Cerebellar nuclear complex (tissue), 1 donor: ENCODE measurements at regions not wholly inside any gene's neighbourhood (a gene's known extent, or its start where the extent isn't known, plus 50 kb on each side); places are given as distances from the start of the nearest gene placed in this dataset.
"Not testable (repeated sequence)": the region's sequence is repeated elsewhere in the genome, so short reads cannot be mapped to it uniquely, and the experiment has no call there.

Experiments used
- DNase-seq, 2 experiments: peaks; one replicate each; lab custom pipeline; 2025; lab: John Stamatoyannopoulos, UW

DNA sequence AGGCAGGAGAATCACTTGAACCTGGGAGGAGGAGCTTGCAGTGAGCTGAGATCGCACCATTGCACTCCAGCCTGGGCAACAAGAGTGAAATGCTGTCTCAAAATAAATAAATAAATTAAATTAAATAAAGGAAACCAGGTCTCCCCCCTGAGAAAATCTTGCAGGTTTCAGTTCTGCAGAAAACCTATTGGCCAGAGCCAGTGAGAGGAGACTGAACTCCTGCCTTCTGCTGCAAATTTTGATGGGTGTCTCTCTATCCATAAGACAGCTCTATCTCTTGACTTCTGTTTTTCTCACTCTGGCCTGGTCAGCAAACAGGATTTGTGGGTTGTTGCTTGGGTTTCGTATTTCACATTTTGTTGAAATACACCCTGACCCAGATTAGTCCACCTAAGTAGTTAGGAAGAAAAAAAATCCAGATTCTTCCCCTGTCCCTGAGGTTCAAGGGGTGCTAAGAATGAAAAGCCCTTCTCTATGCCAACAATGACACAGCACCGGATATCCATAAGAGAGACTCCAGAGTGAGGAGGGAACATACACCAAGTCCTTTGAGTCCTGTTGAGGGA lies 86.7 kb upstream of the MAP4K4 start:
- DNase-seq = no peak

DNA sequence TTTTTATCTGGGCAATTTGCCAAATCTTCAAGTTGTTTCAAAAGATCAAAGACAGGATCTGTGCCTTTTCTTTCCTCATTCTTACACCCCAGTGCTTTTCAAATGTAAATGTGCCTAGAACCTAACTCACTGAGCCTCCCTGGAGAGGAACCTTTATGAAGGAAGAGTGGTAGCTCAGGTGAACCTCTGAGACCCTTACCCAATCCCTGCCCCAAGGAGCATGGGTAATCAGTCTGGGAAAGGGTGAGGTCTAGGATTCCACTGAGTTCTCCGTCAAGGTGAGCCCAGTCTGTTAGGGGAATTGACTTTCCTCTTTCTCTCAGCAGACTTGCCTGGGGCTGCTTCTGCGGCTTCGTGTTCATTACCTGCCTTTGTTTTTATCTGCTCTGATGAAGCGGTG lies 88.1 kb upstream of the MAP4K4 start:
- DNase-seq = no peak

DNA sequence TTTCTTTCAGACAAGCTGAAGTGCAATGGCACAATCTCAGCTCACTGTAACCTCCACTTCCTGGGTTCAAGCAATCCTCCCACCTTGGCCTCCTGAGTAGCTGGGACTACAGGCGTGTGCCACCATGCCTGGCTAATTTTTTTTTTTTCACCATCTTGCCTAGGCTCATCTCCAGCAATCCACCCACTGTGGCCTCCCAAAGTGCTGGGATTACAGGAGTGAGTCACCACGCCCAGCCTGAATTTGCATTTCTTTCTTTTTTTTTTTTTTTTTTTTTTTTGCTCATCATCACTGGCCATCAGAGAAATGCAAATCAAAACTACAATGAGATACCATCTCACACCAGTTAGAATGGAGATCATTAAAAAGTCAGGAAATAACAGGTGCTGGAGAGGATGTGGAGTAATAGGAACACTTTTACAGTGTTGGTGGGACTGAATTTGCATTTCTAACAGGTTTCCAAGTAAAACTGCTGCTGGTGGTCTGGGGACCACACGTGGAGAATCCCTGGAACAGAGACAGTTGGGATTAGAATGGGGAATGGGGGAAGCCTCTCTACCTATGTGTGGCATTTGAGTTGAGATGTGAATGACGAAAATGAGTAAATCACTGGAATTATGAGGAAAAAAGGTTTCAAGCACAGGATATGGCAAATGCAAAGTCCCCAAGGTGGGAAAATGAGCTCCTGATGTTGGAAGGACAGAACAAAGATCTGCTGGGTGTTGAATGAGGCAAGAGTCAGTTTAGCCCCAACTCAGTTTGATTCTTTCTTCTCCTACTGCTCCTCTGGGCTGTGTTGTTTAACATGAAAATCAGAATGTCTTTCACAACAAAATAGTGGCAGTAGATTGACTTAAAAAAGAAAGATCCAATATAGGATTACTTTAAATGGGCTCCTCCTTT lies 88.8 kb upstream of the MAP4K4 start:
- DNase-seq = no peak

DNA sequence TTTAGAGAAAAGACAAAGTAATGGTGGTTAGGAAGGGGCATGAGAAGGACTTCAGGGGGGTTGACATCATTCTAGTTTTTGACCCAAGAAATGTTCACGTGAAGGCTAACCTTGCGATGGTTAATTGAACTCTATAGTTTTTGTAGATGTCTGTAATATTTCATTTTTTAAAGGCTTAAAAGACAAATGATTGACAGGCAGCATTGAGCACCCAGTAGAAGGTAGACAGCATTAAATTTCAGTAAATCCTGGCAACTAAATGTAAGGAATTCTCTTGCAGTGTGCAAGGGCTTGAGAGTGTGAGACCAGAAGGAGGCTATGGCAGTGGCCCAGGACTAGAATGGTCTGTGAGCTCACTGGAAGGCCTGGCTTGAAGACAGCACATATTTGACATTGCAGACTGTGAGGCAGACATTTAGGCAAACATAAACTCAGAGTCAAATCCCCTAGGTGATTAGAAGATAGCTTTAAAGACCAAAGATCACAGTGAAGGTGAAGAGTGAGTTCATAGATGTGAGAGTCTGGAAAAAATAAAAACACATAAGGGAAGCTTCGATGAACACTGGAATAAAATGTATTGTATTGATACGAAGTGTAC lies 100.1 kb upstream of the MAP4K4 start:
- no peak for DNase-seq

DNA sequence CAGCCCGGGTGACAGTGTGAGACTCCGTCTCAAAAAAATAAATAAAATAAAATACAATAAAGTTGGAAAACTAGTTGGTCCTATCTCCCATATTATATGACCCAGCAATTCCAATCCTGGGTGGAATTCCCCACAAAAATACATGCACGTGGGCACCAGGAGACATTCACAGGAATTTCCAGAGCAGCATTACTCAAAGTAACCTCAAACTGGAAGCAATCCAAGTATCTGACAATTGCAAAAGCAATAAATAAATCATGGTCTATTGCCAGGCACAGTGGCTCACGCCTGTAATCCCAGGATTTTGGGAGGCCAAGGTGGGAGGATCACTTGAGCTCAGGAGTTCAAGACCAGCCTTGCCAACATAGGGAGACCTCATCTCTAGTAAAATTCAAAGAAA lies 101.2 kb upstream of the MAP4K4 start:
- no peak for DNase-seq

DNA sequence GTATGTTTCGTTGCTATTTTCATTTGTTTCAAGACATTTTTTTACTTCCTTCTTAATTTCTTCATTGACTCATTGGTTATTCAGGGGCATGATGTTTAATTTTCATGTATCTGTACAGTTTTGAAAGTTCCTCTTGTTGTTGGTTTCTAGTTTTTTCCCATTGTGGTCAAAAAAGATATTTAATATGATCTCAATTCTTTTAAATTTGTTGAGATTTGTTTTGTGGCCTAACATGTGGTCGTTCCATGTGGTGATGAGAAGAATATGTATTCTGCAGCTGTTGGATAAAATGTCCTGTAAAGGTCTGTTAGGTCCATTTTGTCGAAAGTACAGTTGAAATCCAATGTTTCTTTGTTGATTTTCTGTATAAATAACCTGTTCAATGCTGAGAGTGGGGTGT lies 110.3 kb upstream of the MAP4K4 start:
- DNase-seq = no peak

DNA sequence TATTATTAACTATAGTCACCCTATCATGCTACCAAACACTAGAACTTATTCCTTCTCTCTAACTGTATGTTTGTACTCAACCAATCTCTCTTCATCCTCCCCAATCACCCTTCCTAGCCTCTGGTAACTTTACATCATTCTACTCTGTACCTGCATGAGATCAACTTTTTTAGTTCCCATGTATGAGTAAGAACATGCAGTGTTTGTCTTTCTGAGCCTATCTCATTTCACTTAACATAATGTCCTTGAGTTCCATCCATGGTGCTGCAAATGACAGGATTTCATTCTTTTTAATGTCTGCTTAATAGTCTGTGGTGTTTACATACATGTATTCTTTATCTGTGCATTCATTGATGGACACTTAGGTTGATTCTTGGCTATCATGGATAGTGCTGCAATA lies 108.9 kb upstream of the RFX8 start:
- no peak for DNase-seq

DNA sequence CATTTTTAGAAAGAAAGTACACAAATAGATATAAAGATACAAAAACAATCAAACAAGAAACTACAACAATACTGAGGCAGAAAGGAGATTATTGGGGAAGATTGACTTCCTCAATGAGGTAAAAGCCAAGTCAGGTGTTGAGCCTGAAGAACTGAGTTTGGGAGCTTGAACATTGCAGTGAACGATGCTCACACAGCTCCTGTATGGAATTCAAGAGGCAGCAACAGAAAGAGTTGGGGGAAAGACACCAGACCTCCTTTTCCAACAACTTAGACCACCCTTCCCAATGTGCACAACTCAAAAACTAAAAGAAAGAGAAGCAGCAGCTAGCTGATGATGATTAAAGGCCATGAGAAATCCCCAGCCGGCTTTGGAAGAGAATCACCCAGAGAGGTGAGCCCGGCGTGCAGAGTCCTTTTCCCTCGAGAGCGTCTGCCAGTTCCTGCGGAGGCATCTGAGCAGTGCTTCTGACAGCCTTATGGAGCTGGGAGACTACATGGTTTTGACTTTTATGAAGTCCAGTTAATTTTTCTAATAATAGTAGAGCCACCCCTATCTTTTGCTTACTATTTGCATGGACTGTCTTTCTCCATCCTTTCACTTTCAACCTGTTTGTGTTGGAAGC lies 106.9 kb upstream of the RFX8 start:
- DNase-seq = no peak

DNA sequence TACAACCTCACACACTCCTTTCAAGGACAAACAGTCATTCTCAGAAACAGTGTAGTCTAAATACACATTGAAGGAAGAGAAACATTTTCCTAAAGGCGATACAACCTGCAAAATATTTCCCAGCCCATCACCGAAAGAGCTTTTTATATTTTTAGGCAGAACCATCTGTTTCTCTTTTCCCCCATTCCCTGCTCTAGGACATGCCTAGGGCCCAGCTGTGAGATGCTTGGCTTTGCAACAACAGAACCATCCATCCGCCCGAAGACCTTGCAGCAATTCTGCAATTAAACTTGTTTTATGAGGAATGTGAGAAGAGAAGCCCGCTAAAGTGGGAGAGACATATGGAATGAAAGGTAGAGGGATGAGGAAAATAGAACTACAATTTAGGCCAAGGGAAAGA lies 105.6 kb upstream of the RFX8 start:
- DNase-seq = no peak

DNA sequence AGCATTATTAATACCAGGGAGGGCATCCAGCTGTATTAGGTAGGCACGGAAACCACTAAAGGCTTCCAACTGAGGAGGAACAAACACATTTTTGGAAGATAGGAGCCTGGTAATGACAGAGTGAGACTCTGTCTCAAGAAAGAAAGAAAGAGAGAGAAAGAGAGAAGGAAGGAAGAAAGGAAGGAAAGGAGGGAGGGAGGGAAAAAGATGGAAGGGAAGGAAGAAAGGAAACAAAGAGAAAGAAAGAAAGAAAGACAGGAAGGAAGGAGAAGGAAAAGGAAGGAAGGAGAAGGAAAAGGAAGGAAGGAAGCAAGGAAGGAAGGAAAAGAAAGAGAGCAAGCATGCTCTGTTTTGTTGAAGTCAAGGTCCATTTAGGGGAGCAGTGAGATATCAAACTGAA lies 103.8 kb upstream of the RFX8 start:
- no peak for DNase-seq

DNA sequence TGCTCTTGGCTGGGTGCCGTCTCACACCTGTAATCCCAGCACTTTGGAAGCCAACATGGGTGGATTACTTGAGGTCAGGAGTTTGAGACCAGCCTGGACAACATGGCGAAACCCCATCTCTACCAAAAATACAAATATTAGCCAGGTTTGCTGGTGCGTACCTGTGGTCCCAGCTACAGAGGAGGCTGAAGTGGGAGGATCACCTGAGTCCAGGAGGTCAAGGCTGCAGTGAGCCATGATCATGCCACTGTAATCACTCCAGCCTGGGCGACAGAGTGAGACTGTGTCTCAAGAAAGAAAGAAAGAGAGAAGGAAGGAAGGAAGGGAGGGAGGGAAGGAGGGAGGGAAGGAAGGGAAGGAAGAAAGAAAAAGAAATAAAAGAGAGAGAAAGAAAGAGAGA lies 103.2 kb upstream of the RFX8 start:
- DNase-seq = not testable (repeated sequence)

DNA sequence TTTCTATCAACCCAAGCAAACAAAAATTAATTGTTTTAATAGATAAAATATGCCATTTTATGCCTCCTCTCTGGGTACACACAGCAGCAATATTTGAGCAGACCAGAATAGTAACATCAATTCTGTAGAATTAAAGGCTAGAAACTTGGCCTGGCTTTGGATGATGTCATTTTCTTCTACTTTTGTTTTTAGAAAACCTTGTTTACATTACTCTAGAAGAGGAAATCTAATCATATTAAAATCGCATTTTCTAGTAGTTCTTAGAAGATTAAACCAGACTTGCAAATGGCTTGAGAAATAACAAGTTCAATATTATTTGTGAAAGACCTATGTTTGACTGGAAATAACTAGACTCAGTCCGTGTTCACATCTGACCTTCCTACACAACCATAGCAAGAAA lies 102.3 kb upstream of the RFX8 start:
- no peak for DNase-seq

DNA sequence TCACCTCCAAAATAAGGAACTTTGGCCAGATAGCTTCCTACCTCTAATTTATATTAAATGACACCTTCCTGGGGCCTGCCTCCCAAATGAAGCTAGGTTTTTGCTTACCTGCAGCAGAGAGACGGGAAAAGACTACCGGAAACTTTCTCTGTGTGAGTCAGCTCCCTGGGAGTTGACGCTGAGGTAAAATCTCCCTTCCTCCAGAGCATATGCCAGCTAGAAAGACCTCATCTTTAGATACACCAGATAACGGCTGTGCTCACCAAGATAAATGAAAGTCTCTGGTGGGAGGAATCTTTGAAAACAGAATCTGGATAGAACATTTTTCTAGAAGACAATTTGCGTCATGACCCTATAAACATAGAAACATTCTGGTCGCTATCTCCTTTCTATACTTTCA lies 99.7 kb upstream of the RFX8 start:
- DNase-seq = no peak

DNA sequence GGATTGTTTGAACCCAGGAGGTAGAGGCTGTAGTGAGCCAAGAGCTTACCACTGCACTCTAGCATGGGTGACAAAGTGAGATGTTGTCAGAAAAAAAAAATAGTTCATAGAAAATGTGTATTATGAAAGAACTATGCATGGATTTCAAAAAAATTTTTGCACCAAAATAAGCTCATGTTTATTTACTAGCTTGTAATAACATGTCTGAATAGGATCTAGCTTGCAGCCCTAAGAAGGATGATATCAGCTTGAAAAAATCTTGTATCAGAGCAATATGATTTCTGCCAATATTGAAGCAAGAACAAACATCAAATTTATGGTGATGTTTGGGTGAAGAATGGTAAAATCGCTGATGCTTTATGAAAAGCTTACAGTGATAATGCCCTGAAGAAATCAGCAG lies 97.0 kb upstream of the RFX8 start:
- DNase-seq = no peak

DNA sequence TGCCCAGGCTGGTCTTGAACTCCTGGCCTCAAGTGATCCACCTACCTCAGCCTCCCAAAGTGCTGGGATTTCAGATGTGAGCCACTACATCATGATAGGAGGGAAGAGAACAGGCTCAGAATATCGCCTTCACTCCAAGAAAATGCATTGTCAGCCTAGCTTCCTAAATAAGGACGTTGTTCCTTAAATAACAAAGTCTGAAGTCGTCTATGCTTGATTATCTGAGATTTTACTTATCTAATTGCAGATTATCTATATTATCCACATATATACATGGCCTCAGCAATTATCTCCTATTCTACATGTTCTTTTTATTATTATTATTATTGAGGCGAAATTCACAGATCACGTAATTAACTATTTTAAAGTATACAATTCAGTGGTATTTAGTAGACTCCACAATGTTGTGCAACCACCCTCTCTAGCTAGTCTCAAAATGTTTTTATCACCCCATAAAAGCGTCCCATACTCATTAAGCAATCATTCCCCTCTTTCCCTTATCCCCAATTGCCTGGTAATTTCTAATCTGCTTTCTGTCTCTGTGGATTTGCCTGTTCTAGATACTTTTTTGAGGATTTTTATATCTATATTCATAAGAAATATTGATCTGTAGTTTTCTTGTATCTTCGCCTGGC lies 95.1 kb upstream of the RFX8 start:
- DNase-seq = no peak

DNA sequence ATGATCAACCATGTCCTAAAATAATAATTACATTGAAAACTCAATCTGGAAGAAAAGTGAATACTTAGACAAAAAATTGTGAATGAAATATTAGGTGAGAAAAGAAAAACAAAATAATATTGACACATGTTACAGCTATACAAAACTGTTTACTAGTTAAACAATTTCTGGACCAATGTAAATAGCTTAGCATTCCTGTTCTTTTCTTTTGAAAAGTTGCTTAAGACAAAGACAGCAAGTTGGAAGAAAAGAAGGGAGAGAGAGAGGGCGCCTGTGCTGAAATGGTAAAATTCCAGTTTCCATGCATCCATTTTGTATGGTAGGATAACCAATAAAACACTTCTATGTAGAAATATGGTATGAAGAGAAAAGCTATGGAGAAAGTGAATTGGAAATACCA lies 94.1 kb upstream of the RFX8 start:
- DNase-seq = no peak

DNA sequence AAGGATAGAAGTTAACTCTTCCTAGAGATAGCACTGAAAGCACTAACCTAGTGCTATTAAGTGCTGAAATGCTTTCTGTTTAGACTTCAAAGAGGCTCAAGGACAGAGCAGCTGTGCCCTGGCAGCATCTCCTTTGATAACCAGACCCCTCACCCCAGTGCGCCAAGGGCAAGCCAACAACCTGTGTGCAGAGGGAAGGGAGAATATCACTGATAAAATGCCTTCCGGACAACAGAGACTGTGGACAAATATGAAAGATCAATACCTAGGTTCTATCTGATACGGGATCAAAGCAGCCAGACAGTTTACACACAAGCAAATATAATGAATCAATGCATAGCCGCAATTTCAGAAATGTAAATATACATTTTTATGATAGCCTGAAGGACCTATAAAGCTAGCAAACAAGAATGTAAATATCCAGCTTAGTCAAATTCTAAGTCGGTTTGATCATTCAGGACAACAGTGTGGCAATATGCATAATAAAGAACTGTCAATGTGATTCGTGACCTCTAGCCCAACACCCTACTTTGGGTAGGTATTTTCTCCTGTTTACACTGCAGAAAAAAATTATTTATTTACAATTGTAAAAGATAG lies 91.8 kb upstream of the RFX8 start:
- DNase-seq = no peak

DNA sequence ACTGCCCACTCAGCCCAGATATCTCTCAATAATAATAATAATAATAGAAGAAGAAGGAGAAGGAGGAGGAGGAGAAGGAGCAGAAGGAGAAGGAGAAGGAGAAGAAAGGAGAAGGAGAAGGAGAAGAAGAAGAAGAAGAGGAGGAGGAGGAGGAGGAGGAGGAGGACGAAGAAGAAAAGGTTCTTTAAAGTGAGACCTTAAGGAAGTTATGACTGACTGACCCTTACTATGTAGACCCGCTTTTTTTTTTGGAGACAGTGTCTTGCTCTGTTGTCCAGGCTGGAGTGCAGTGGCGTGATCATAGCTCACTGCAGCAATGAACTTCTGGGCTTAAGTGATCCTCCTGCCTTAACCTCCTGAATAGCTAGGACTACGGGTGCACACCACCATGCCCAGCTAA lies 88.9 kb upstream of the RFX8 start:
- no peak for DNase-seq

DNA sequence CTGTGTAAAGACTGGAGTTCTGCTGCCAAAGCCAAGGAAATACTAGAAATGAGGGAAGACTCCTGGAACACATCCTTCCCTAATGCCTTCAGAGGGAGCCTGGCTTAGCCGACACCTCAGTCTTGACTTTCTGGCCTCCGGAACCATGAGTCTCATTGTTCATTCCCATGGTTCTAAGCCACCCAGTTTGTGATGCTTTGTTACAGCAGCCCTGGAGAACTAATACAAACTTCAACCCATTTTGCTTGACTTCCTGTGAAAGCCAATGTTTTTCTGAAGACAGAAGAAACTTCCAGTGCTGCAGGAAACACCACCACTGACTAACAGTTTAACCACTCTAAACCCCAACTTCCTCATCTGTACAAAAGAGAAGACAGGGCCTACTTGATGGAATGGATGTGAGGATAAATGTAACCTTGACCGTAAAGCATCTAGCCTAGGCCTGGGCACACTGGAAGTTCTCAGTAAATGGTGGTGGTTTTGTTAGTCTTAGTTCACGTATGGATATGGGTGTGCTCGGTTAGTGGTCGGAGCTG lies 85.9 kb upstream of the RFX8 start:
- no peak for DNase-seq

DNA sequence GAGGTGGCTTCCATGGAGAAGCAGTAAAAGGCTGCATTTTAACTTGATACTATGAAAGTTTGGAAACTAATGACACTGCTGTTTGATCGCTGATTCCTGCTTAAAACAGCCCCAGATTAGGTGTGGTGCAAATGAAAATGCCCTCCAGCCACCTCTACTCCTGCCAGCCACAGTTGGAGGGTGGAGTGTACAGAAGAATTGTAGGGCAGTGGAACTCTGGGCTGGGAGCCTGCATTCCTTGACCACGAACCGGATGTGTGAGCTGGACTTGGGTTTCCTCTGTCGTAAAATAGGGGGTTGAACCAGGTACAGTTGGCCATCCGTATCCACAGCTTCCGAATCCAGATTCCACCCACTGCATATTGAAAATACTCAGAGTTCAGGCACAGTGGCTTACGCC lies 84.6 kb upstream of the RFX8 start:
- no peak for DNase-seq

DNA sequence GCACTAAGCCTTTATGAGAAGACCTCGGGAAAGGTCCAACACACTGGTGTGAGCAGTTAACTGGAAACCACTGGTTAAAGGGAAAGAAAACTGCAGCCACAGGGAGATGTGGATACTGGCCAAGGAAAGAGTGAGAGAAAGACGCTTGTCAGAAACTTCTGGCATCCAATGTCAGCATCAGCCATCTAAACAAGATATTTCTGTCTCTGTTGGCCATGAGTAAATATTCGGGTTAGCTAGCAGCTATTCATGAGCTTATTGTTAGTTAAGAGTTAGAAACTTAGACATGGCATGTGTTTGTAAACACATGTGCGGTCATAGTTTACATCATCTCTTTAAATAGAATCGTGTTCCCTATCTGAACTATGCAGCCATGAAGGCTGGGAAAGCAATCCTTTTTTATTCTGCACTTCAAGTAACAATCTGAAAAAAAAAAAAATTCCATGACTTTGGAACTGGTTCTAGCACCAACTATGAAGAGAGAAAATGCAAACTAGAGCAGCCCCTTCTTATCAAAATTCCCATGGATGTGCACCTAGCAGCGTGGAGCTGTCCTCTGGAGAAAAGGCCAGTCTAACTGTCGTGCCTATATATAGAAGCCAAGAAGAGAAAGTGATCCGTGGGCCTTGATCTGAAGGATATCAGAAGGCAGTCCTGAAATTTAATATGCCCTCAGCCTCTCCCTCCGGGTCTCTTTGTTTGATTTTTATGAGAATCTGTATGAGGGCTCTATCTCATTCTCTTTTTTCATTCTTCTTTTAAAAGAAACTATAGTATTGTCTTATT lies 84.0 kb upstream of the RFX8 start:
- no peak for DNase-seq
